ENCODE measurements at regions not wholly inside any gene's neighbourhood (a gene's known extent, or its start where the extent isn't known, plus 50 kb on each side); places are given as distances from the start of the nearest gene placed in this dataset.

GRCh38 chr10:78276139-78276538, 242.5 kb downstream of the RPS24 start:
- peaks cover 7% of the 10 kb centered on the region for H3K27me3 Mint-ChIP-seq (ENCODE audit: unreplicated experiment)
- H3K4me1 Mint-ChIP-seq (ENCODE audit: unreplicated experiment) = peaks cover 5% of the 10 kb centered on the region
- no peaks in the 10 kb centered on the region for H3K9me3 Mint-ChIP-seq (ENCODE audit: unreplicated experiment)
- no peaks in the 10 kb centered on the region for H3K36me3 Mint-ChIP-seq (ENCODE audit: low read depth, unreplicated experiment)
- no peak for TF ChIP-seq CTCF (IDR thresholded peaks at IDR 0.05; ENCODE audit: unreplicated experiment)
- H3K4me3 Mint-ChIP-seq (ENCODE audit: unreplicated experiment) = no peak overlapping the region
- no peak for DNase-seq (ENCODE audit: low spot score)
- no peak overlapping the region for H3K27ac Mint-ChIP-seq (ENCODE audit: unreplicated experiment)

GRCh38 chr10:78277314-78278057, 243.8 kb downstream of the RPS24 start:
- H3K36me3 Mint-ChIP-seq (ENCODE audit: low read depth, unreplicated experiment) = no peaks in the 10 kb centered on the region
- no peak for DNase-seq (ENCODE audit: low spot score)
- H3K4me3 Mint-ChIP-seq (ENCODE audit: unreplicated experiment) = no peak overlapping the region
- H3K9me3 Mint-ChIP-seq (ENCODE audit: unreplicated experiment) = no peaks in the 10 kb centered on the region
- H3K4me1 Mint-ChIP-seq (ENCODE audit: unreplicated experiment) = peaks cover 5% of the 10 kb centered on the region
- no peak overlapping the region for H3K27ac Mint-ChIP-seq (ENCODE audit: unreplicated experiment)
- H3K27me3 Mint-ChIP-seq (ENCODE audit: unreplicated experiment) = peaks cover 7% of the 10 kb centered on the region
- TF ChIP-seq CTCF (IDR thresholded peaks at IDR 0.05; ENCODE audit: unreplicated experiment) = no peak

GRCh38 chr10:78278058-78278404, 244.4 kb downstream of the RPS24 start:
- H3K9me3 Mint-ChIP-seq (ENCODE audit: unreplicated experiment) = no peaks in the 10 kb centered on the region
- peaks cover 7% of the 10 kb centered on the region for H3K27me3 Mint-ChIP-seq (ENCODE audit: unreplicated experiment)
- no peak overlapping the region for H3K27ac Mint-ChIP-seq (ENCODE audit: unreplicated experiment)
- TF ChIP-seq CTCF (IDR thresholded peaks at IDR 0.05; ENCODE audit: unreplicated experiment) = no peak
- peaks cover 5% of the 10 kb centered on the region for H3K4me1 Mint-ChIP-seq (ENCODE audit: unreplicated experiment)
- no peaks in the 10 kb centered on the region for H3K36me3 Mint-ChIP-seq (ENCODE audit: low read depth, unreplicated experiment)
- H3K4me3 Mint-ChIP-seq (ENCODE audit: unreplicated experiment) = no peak overlapping the region
- DNase-seq (ENCODE audit: low spot score) = no peak

- Mint-ChIP-seq H3K36me3 (ENCODE audit: low read depth, unreplicated experiment) (no peaks in the 10 kb centered on the region), H3K9me3 (ENCODE audit: unreplicated experiment) (no peaks in the 10 kb centered on the region), H3K27me3 (ENCODE audit: unreplicated experiment) (peaks cover 7% of the 10 kb centered on the region), H3K4me1 (ENCODE audit: unreplicated experiment) (peaks cover 3% of the 10 kb centered on the region), H3K27ac (ENCODE audit: unreplicated experiment) (no peak overlapping the region), H3K4me3 (ENCODE audit: unreplicated experiment) (no peak overlapping the region)
- DNase-seq (ENCODE audit: low spot score) = no peak
- TF ChIP-seq CTCF (IDR thresholded peaks at IDR 0.05; ENCODE audit: unreplicated experiment) = no peak
Observed at GRCh38 chr10:78279756-78280155, 246.1 kb downstream of the RPS24 start.

- H3K4me1 Mint-ChIP-seq (ENCODE audit: unreplicated experiment) = no peaks in the 10 kb centered on the region
- no peak overlapping the region for H3K27ac Mint-ChIP-seq (ENCODE audit: unreplicated experiment)
- H3K36me3 Mint-ChIP-seq (ENCODE audit: low read depth, unreplicated experiment) = no peaks in the 10 kb centered on the region
- H3K9me3 Mint-ChIP-seq (ENCODE audit: unreplicated experiment) = no peaks in the 10 kb centered on the region
- TF ChIP-seq CTCF (IDR thresholded peaks at IDR 0.05; ENCODE audit: unreplicated experiment) = no peak
- peaks cover 4% of the 10 kb centered on the region for H3K27me3 Mint-ChIP-seq (ENCODE audit: unreplicated experiment)
- no peak overlapping the region for H3K4me3 Mint-ChIP-seq (ENCODE audit: unreplicated experiment)
- DNase-seq (ENCODE audit: low spot score) = no peak
Observed at GRCh38 chr10:78280604-78281003, 246.9 kb downstream of the RPS24 start.
